GM10248 (cell line): ENCODE measurements at regions not wholly inside any gene's neighbourhood (a gene's known extent, or its start where the extent isn't known, plus 50 kb on each side); places are given as distances from the start of the nearest gene placed in this dataset.

Experiments used
- CTCF ChIA-PET: fragments of 300-600 bp; sonication (Branson Sonifier 250); formaldehyde crosslinking; extraction: SDS; loops from one replicate; lab custom pipeline; 2021; ENCODE audit warnings: antibody characterized with exemption; lab: Yijun Ruan, JAX
- POLR2A ChIA-PET: fragments of 350-650 bp; sonication (Branson Sonifier 250); formaldehyde crosslinking; extraction: SDS; loops from one replicate; lab custom pipeline; 2020; ENCODE audit warnings: antibody characterized with exemption; lab: Yijun Ruan, JAX
- DNase-seq: peaks from one replicate; pipeline ENCODE4 v3.0.0; 2012; ENCODE audit errors: extremely low spot score
- TF ChIP-seq, protein P1 (sequence below): IDR thresholded peaks from 2 replicates; pipeline ENCODE4 v1.5.1; 2012; ENCODE audit warnings: mild to moderate bottlenecking, low read depth; ENCODE audit errors: extremely low read depth, missing control alignments, control extremely low read depth

DNA sequence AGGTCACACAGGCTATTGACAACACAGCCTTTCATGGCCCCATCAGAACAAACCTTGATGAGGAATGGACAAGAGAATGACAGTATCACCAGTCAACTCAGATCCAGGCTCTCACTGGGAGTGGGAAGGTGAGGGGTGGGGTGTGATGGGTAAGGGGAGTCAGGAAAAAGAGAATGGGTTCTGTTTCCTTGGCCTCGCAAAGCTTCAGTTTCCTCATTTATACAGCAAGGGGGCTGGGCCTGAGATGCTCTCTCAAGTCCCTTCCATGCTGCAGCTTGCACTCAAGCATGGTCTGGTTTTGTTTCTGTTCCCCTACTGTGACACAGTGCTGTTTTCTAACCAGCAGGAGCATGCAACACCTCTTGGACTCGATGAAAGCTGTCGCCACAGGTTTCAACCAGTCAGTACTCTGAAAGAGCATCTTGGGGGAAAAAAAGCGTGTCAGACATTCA is 65.7 kb upstream of the IL12A start:
- DNase-seq = peak; percentile 60
- POLR2A ChIA-PET = interaction anchor here (0.6 kb wide), 1 partner anchor 1813 kb away, joined by 5 read pairs; the partner anchor contains the start of gene RSRC1
- CTCF ChIA-PET = interaction anchor here (1.0 to 3.1 kb wide), 13 partner anchors 10 to 98 kb away, joined by 3 to 17 read pairs (median 3); partner anchors contain the start of gene IL12A

DNA sequence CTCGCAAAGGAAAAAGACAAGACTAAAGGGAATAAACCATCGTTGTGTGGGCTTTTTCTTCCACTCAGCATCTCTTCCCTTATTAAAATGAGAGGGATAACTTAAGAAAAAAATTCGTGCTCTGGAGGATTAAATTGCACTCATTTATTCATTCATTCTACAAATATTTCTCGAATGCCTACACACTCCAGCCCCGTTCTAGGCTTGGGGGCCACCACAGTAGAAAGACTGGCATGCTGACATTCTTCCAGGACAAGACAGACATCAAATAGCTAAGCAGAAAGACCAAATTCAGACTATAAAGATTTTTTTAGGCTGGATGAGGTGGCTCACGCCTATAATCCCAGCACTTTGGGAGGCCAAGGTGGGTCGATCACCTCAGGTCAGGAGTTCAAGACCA is 65.3 kb upstream of the IL12A start:
- TF ChIP-seq, protein P1, sequence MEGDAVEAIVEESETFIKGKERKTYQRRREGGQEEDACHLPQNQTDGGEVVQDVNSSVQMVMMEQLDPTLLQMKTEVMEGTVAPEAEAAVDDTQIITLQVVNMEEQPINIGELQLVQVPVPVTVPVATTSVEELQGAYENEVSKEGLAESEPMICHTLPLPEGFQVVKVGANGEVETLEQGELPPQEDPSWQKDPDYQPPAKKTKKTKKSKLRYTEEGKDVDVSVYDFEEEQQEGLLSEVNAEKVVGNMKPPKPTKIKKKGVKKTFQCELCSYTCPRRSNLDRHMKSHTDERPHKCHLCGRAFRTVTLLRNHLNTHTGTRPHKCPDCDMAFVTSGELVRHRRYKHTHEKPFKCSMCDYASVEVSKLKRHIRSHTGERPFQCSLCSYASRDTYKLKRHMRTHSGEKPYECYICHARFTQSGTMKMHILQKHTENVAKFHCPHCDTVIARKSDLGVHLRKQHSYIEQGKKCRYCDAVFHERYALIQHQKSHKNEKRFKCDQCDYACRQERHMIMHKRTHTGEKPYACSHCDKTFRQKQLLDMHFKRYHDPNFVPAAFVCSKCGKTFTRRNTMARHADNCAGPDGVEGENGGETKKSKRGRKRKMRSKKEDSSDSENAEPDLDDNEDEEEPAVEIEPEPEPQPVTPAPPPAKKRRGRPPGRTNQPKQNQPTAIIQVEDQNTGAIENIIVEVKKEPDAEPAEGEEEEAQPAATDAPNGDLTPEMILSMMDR = no peak
- DNase-seq = no peak
- POLR2A ChIA-PET = no interaction called here
- CTCF ChIA-PET = interaction anchor here (0.6 to 3.1 kb wide), 14 partner anchors 9 to 419 kb away, joined by 3 to 17 read pairs (median 4); partner anchors contain the start of gene IL12A

More for the DNA sequence above, 65.7 kb upstream of the IL12A start:
- TF ChIP-seq, protein P1 = no peak

DNA sequence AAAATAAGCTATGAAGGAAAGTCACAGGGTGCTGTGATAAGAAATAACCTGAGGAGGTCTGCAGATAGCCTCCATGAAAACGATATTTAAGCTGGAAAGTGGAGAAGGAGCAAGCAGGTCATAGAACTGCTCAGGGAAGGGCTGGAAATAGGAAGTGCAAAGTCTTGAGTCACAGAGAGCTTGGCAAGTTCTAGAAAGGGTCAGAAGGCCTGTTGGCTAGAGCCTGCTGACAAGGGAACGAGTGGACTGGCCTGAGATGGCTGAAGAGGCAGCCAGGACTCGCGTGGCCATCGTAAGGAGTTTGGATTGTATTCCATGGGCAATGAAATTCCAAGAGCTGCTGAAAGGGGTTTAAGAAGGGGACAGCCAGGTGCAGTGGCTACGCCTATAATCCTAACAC is 64.7 kb upstream of the IL12A start:
- TF ChIP-seq, protein P1 = no peak
- CTCF ChIA-PET = interaction anchor here (0.6 to 3.1 kb wide), 12 partner anchors 9 to 418 kb away, joined by 3 to 17 read pairs (median 4); partner anchors contain the start of gene IL12A
- POLR2A ChIA-PET = no interaction called here
- no peak for DNase-seq

DNA sequence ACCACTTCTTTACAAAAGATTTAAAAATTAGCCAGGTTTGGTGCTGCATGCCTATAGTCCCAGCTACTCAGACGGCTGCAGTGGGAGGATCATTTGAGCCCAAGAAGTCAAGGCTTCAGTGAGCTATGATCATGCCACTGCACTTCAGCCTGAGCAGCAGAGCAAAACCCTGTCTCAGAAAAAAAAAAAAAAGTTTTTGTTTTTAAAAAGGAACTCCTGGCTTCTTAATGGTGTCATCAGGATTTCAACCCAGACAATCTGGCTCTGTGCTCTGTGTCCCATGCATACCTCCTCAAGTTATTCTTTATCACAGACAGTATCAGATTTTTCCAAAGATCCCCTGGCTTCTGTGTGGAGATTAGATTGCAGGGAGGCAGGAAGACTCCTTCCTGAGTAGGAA is 64.2 kb upstream of the IL12A start:
- POLR2A ChIA-PET = no interaction called here
- no peak for DNase-seq
- CTCF ChIA-PET = interaction anchor here (1.3 to 3.1 kb wide), 8 partner anchors 9 to 418 kb away, joined by 3 to 17 read pairs (median 5); partner anchors contain the start of gene IL12A
- TF ChIP-seq, protein P1 = no peak

DNA sequence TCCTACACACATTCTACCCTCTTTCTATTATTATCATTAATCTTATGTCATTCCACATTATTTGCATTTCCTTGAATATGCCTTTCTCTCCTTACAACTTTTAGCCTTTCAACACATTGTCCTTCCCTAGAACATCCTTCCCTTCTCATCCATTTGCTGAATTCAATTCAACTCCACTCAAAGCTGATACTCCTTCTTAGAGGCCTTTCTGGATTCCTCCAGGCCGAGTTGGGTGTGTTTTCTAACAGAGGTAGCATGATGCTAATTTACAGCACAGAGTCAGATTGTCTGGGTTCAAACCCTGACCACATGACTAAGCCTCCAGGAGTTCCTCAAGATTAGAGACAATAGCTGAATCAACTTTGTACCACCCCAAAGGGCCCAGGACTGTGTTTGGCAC is 63.4 kb upstream of the IL12A start:
- TF ChIP-seq, protein P1 = no peak
- no peak for DNase-seq
- POLR2A ChIA-PET = no interaction called here
- CTCF ChIA-PET = interaction anchor here (0.8 to 3.1 kb wide), 4 partner anchors 11 to 78 kb away, joined by 4 to 11 read pairs (median 5); partner anchors contain the start of gene IL12A

DNA sequence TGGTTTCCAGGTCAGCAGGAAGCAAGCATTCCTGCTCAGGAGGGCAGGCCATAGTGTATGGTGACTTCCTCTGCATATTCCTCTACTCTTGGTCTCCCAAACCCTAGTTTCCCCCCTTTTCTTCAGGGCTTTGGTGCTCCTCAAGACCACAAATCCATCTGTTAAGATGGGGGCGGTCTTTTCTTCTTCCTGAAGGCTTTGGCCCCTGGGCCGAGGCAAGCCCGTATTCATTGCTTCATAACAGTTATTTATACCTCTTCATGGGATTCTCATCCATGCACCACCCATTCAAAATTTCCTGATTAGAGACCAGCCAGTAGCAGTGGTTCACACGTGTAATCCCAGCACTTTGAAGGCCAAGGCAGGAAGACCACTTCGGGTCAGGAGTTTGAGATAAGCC is 62.1 kb upstream of the IL12A start:
- ChIA-PET POLR2A (no interaction called here), CTCF (interaction anchor here (0.9 to 3.6 kb wide), 3 partner anchors 12 to 77 kb away, joined by 3 to 23 read pairs (median 3); partner anchors contain the start of gene IL12A)
- no peak for DNase-seq
- TF ChIP-seq, protein P1 = no peak
